Stimulated activated CD4-positive, alpha-beta T cell treated with anti-CD3 and anti-CD28 coated beads, TNF-alpha, amount 100 ng/mL, for 48 hours (primary cell): ENCODE measurements at regions not wholly inside any gene's neighbourhood (a gene's known extent, or its start where the extent isn't known, plus 50 kb on each side); places are given as distances from the start of the nearest gene placed in this dataset.
A peak's percentile ranks its signal among the peaks of the same experiment; 100 is the strongest.

Experiments used
- DNase-seq, 3 donors: peaks; one replicate each; pipeline ENCODE4 v3.0.0-alpha.2; 2020; ENCODE audit warnings: low read depth in 3 of 3

GRCh38 chr3:99211309-99211708 lies 309.8 kb upstream of the DCBLD2 start:
- no peak for DNase-seq

GRCh38 chr3:99199021-99199420 lies 297.5 kb upstream of the DCBLD2 start:
- no peak for DNase-seq

GRCh38 chr3:99191186-99191585 lies 289.7 kb upstream of the DCBLD2 start:
- DNase-seq = no peak

- DNase-seq = no peak
These were observed 287.4 kb upstream of the DCBLD2 start for GRCh38 chr3:99188936-99189335.

GRCh38 chr3:99186016-99186415 lies 284.5 kb upstream of the DCBLD2 start:
- DNase-seq = no peak

GRCh38 chr3:99176169-99176964 lies 274.9 kb upstream of the DCBLD2 start:
- DNase-seq = no peak

GRCh38 chr3:99175276-99175812 lies 273.8 kb upstream of the DCBLD2 start:
- no peak for DNase-seq

GRCh38 chr3:99172736-99173657 lies 271.5 kb upstream of the DCBLD2 start:
- peak in 2 of 3 donors; percentile 1 to 4 for DNase-seq

GRCh38 chr3:99171800-99172199 lies 270.3 kb upstream of the DCBLD2 start:
- DNase-seq = no peak

- DNase-seq = no peak
These were observed 269.5 kb upstream of the DCBLD2 start for GRCh38 chr3:99170867-99171517.

- DNase-seq = no peak
These were observed 265.6 kb upstream of the DCBLD2 start for GRCh38 chr3:99167071-99167470.

- DNase-seq = no peak
These were observed 261.8 kb upstream of the DCBLD2 start for GRCh38 chr3:99163314-99163713.

- no peak for DNase-seq
These were observed 257.8 kb upstream of the DCBLD2 start for GRCh38 chr3:99159220-99159762.

GRCh38 chr3:99145031-99145430 lies 243.5 kb upstream of the DCBLD2 start:
- DNase-seq = no peak

- no peak for DNase-seq
These were observed 242.0 kb upstream of the DCBLD2 start for GRCh38 chr3:99143493-99143892.

GRCh38 chr3:99134986-99135385 lies 233.5 kb upstream of the DCBLD2 start:
- DNase-seq = no peak

GRCh38 chr3:99131876-99132275 lies 230.4 kb upstream of the DCBLD2 start:
- DNase-seq = no peak

GRCh38 chr3:99128725-99129505 lies 227.4 kb upstream of the DCBLD2 start:
- DNase-seq = no peak

- DNase-seq = no peak
These were observed 226.7 kb upstream of the DCBLD2 start for GRCh38 chr3:99128235-99128634.

- no peak for DNase-seq
These were observed 224.8 kb upstream of the DCBLD2 start for GRCh38 chr3:99126316-99126715.

GRCh38 chr3:99119385-99119784 lies 217.9 kb upstream of the DCBLD2 start:
- DNase-seq = no peak
